ENCODE measurements at regions not wholly inside any gene's neighbourhood (a gene's known extent, or its start where the extent isn't known, plus 50 kb on each side); places are given as distances from the start of the nearest gene placed in this dataset.

DNA sequence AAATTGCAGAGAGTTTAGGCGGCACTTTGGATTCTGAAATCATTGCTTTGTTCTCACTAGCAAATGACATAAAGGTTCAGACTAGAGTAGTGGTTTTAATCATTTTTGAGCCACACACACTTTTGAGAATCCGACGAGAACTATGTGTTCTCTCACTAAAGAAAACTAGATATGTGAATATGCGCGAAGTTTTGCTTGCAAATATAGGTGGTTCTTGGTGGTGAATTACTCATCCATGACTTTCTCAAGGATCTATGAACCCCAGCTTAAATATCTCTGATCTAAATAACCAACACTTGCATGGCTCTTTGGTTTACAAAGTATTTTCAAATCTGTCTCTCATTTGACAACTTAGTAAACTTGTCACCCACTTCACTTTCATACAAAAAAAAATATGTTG lies 54.8 kb downstream of the NOG start:
- no peaks in the 10 kb centered on the region for H3K79me2 ChIP-seq (ENCODE audit: insufficient read depth)

DNA sequence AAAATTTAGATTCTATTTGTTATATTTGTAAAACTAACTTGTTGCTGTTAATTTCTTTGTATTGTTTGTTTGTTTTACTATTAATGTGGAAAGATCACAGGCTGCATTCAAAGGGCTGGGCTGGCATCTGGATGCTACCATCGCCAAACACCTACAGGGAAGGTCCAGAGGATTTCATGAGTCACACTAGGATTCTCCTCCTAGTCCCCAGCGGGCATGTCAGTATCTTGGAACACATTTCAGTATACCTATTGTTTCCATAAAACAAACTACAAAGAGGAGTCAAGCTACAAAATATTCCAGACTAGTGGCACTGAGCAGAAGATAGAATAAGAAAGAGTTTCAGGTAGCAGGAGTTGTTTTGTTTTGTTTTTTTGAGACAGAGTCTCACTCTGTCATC lies 55.3 kb downstream of the NOG start:
- Histone ChIP-seq H3K79me2 (ENCODE audit: insufficient read depth) (no peaks in the 10 kb centered on the region), H3K4me3 (no peak overlapping the region), H3K9me2 (ENCODE audit: insufficient read depth) (no peaks in the 10 kb centered on the region), H3K36me3 (ENCODE audit: low read depth) (no peaks in the 10 kb centered on the region), H3K9me3 (ENCODE audit: low read depth) (no peaks in the 10 kb centered on the region), H2AFZ (no peak overlapping the region), H3K9ac (no peak overlapping the region), H3K27me3 (replicated peaks; ENCODE audit: insufficient read depth) (no peaks in the 10 kb centered on the region; the same call in 1 of the 2 replicates), H4K20me1 (ENCODE audit: insufficient read depth) (no peaks in the 10 kb centered on the region), H3K4me1 (ENCODE audit: insufficient read depth) (no peaks in the 10 kb centered on the region), H3K4me2 (ENCODE audit: unreplicated experiment) (no peak overlapping the region), H3K27ac (no peak overlapping the region), H3F3A (ENCODE audit: insufficient read depth) (no peaks in the 10 kb centered on the region)
- in situ Hi-C loops (cut with MboI): no loop called here
- WGBS, 2 experiments (ENCODE audit: low coverage in 1 of 2, low lambda C conversion rate in 2 of 2, missing lambda C conversion rate in 2 of 2): 79 to 91% methylated on average over 2 of the region's 2 CpGs
- no peak for DNase-seq
- TF ChIP-seq EZH2 (IDR thresholded peaks at IDR 0.05; ENCODE audit: insufficient read depth, poor library complexity, severe bottlenecking) (no peak), EZH2phosphoT487 (IDR thresholded peaks at IDR 0.05; ENCODE audit: insufficient read depth, low read depth) (no peak)

More for the DNA sequence above, 54.8 kb downstream of the NOG start:
- no peak for TF ChIP-seq EZH2phosphoT487 (IDR thresholded peaks at IDR 0.05; ENCODE audit: insufficient read depth, low read depth)
- no peak for TF ChIP-seq EZH2 (IDR thresholded peaks at IDR 0.05; ENCODE audit: insufficient read depth, poor library complexity, severe bottlenecking)
- Histone ChIP-seq H3F3A (ENCODE audit: insufficient read depth) (no peaks in the 10 kb centered on the region), H3K9me3 (ENCODE audit: low read depth) (no peaks in the 10 kb centered on the region), H4K20me1 (ENCODE audit: insufficient read depth) (no peaks in the 10 kb centered on the region), H3K9me2 (ENCODE audit: insufficient read depth) (no peaks in the 10 kb centered on the region), H3K27ac (no peak overlapping the region), H3K4me3 (no peak overlapping the region), H3K4me2 (ENCODE audit: unreplicated experiment) (no peak overlapping the region), H3K36me3 (ENCODE audit: low read depth) (no peaks in the 10 kb centered on the region), H3K9ac (no peak overlapping the region), H3K27me3 (replicated peaks; ENCODE audit: insufficient read depth) (no peaks in the 10 kb centered on the region; the same call in 1 of the 2 replicates), H2AFZ (no peak overlapping the region), H3K4me1 (ENCODE audit: insufficient read depth) (no peaks in the 10 kb centered on the region)
- in situ Hi-C loops (cut with MboI): no loop called here
- WGBS, 2 experiments (ENCODE audit: low coverage in 1 of 2, low lambda C conversion rate in 2 of 2, missing lambda C conversion rate in 2 of 2): 73 to 79% methylated on average over 5 of the region's 5 CpGs
- DNase-seq: no peak

DNA sequence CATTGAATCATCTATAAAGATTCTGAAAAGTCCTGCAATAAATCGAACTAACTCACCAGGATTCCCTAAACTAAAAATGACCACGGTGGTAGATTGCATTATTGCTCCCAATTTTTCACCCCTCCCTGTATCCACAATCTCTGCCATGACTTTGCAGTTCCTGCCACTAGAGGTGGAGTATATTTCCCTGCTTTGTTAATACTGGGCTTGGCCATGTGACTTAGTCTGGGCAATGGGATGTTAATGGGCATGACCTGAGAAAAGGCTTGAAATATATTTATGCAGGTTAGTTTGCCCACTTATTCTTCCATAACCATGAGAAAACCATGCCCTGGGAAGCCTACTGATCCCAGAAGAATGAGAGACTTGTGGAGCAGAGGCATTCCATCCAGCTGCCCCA lies 59.1 kb downstream of the NOG start:
- no peaks in the 10 kb centered on the region for H3K9me2 ChIP-seq (ENCODE audit: insufficient read depth)
- H3K4me2 ChIP-seq (ENCODE audit: unreplicated experiment): no peak overlapping the region
- no peak for DNase-seq
- no peaks in the 10 kb centered on the region for H3K4me1 ChIP-seq (ENCODE audit: insufficient read depth)
- in situ Hi-C loops (cut with MboI): no loop called here
- H3K27ac ChIP-seq: no peak overlapping the region
- H3K36me3 ChIP-seq (ENCODE audit: low read depth): no peaks in the 10 kb centered on the region
- TF ChIP-seq EZH2 (IDR thresholded peaks at IDR 0.05; ENCODE audit: insufficient read depth, poor library complexity, severe bottlenecking) (no peak), EZH2phosphoT487 (IDR thresholded peaks at IDR 0.05; ENCODE audit: insufficient read depth, low read depth) (no peak)
- no peak overlapping the region for H3K9ac ChIP-seq
- H3K27me3 ChIP-seq (replicated peaks; ENCODE audit: insufficient read depth): no peaks in the 10 kb centered on the region
- no peaks in the 10 kb centered on the region for H3K79me2 ChIP-seq (ENCODE audit: insufficient read depth)
- H2AFZ ChIP-seq: no peak overlapping the region
- 3 to 8% methylated on average over 2 of the region's 2 CpGs for WGBS, 2 experiments (ENCODE audit: low coverage in 1 of 2, low lambda C conversion rate in 2 of 2, missing lambda C conversion rate in 2 of 2)
- H4K20me1 ChIP-seq (ENCODE audit: insufficient read depth): no peaks in the 10 kb centered on the region
- no peak overlapping the region for H3K4me3 ChIP-seq
- no peaks in the 10 kb centered on the region for H3K9me3 ChIP-seq (ENCODE audit: low read depth)
- no peaks in the 10 kb centered on the region for H3F3A ChIP-seq (ENCODE audit: insufficient read depth)

DNA sequence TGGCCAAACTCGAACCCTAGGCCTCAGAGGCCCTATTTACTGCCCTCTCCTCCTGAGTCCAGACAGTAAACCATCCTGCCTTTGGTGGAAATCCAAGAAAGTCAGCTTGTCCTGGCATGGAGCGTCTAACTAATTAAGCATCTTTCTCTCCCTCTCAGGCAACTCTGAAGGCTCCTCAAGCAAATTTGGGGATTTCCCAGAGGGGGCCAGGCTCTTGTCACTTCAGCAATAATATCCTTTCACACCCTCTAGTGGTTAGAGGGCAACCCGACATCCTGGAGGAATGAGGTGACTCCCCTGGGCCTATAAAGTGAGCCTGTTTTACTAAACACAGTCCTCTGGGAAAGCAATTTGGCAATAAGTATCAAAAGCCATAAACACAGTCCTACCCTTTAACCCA lies 60.4 kb downstream of the NOG start:
- no peak overlapping the region for H2AFZ ChIP-seq
- H3K4me2 ChIP-seq (ENCODE audit: unreplicated experiment): no peak overlapping the region
- H3K4me3 ChIP-seq: no peak overlapping the region
- WGBS, 2 experiments (ENCODE audit: low coverage in 1 of 2, low lambda C conversion rate in 2 of 2, missing lambda C conversion rate in 2 of 2): 30 to 44% methylated on average over 3 of the region's 3 CpGs
- H3K9me3 ChIP-seq (ENCODE audit: low read depth): no peaks in the 10 kb centered on the region
- H3K27ac ChIP-seq: no peak overlapping the region
- H3F3A ChIP-seq (ENCODE audit: insufficient read depth): no peaks in the 10 kb centered on the region
- TF ChIP-seq EZH2phosphoT487 (IDR thresholded peaks at IDR 0.05; ENCODE audit: insufficient read depth, low read depth): no peak
- TF ChIP-seq EZH2 (IDR thresholded peaks at IDR 0.05; ENCODE audit: insufficient read depth, poor library complexity, severe bottlenecking): no peak
- no peaks in the 10 kb centered on the region for H3K36me3 ChIP-seq (ENCODE audit: low read depth)
- H3K9me2 ChIP-seq (ENCODE audit: insufficient read depth): no peaks in the 10 kb centered on the region
- H3K9ac ChIP-seq: no peak overlapping the region
- peak; percentile 64 for DNase-seq
- H3K79me2 ChIP-seq (ENCODE audit: insufficient read depth): no peaks in the 10 kb centered on the region
- H3K27me3 ChIP-seq (replicated peaks; ENCODE audit: insufficient read depth): no peaks in the 10 kb centered on the region
- no peaks in the 10 kb centered on the region for H3K4me1 ChIP-seq (ENCODE audit: insufficient read depth)
- in situ Hi-C loops (cut with MboI): no loop called here
- H4K20me1 ChIP-seq (ENCODE audit: insufficient read depth): no peaks in the 10 kb centered on the region
